ENCODE measurements at regions not wholly inside any gene's neighbourhood (a gene's known extent, or its start where the extent isn't known, plus 50 kb on each side); places are given as distances from the start of the nearest gene placed in this dataset.

DNA sequence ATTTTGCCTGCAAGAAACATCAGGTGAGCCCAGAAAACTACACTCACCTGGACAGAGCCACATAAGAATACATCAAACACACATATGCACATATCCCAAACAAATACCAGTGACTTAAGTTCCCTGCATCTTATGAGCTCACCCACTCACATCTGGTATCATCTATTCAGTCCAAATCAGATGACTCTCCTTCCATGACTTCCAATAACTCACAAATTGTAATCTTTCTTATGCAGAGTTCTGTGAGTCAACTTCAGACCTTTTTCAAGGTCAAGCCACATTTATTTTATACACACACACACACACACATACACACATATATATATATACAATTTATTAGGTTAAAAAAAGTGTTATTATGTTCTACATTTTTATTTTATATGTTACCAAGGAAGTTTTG lies 1711.9 kb upstream of the CDH9 start:
- H3K36me3 Mint-ChIP-seq (ENCODE audit: low read depth): no peaks in the 10 kb centered on the region
- intact Hi-C loops (cut with micrococcal nuclease): no loop called here
- H3K4me1 Mint-ChIP-seq (ENCODE audit: low read depth): no peaks in the 10 kb centered on the region
- DNase-seq: no peak
- no peaks in the 10 kb centered on the region for H3K27me3 Mint-ChIP-seq
- H3K27ac Mint-ChIP-seq: no peak overlapping the region
- TF ChIP-seq, protein P1, sequence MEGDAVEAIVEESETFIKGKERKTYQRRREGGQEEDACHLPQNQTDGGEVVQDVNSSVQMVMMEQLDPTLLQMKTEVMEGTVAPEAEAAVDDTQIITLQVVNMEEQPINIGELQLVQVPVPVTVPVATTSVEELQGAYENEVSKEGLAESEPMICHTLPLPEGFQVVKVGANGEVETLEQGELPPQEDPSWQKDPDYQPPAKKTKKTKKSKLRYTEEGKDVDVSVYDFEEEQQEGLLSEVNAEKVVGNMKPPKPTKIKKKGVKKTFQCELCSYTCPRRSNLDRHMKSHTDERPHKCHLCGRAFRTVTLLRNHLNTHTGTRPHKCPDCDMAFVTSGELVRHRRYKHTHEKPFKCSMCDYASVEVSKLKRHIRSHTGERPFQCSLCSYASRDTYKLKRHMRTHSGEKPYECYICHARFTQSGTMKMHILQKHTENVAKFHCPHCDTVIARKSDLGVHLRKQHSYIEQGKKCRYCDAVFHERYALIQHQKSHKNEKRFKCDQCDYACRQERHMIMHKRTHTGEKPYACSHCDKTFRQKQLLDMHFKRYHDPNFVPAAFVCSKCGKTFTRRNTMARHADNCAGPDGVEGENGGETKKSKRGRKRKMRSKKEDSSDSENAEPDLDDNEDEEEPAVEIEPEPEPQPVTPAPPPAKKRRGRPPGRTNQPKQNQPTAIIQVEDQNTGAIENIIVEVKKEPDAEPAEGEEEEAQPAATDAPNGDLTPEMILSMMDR (IDR thresholded peaks at IDR 0.05): no peak
- H3K9me3 Mint-ChIP-seq: peaks cover 13% of the 10 kb centered on the region
- no peak for ATAC-seq
- no peak overlapping the region for H3K4me3 Mint-ChIP-seq
- CTCF ChIA-PET: no interaction called here
- POLR2A ChIA-PET: no interaction called here

- TF ChIP-seq, protein P1 (IDR thresholded peaks at IDR 0.05): no peak
- CTCF ChIA-PET: no interaction called here
- Mint-ChIP-seq H3K4me1 (ENCODE audit: low read depth) (no peaks in the 10 kb centered on the region), H3K27me3 (no peaks in the 10 kb centered on the region), H3K27ac (no peak overlapping the region), H3K9me3 (peaks cover 12% of the 10 kb centered on the region), H3K36me3 (ENCODE audit: low read depth) (no peaks in the 10 kb centered on the region), H3K4me3 (no peak overlapping the region)
- POLR2A ChIA-PET: no interaction called here
- DNase-seq (no peak), ATAC-seq (no peak)
- intact Hi-C loops (cut with micrococcal nuclease): no loop called here
Measured at GRCh38 chr5:28748446-28748845, 1710.1 kb upstream of the CDH9 start.

DNA sequence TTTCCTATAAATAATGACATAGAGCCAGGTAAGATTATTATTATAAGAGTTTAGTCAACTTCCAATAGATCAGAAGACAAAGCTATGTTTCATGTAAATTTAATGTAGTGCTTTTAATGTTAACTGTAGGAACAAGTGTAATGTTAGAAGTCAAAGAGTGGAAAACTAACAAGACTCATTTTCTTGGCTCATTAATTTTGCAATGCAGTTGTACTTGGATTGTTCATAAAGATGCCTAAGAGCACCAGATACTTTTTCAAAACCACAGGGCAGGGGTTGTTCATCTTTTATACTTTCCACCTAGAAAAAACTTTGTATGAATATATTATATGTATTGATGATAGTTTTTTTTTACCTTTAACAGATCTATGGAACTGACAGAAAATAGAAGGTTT lies 1705.3 kb upstream of the CDH9 start:
- Mint-ChIP-seq H3K4me3 (no peak overlapping the region), H3K27ac (no peak overlapping the region), H3K36me3 (ENCODE audit: low read depth) (no peaks in the 10 kb centered on the region), H3K27me3 (no peaks in the 10 kb centered on the region), H3K4me1 (ENCODE audit: low read depth) (no peaks in the 10 kb centered on the region), H3K9me3 (peaks cover 13% of the 10 kb centered on the region)
- ATAC-seq: no peak
- POLR2A ChIA-PET: no interaction called here
- TF ChIP-seq, protein P1 (IDR thresholded peaks at IDR 0.05): no peak
- CTCF ChIA-PET: no interaction called here
- no peak for DNase-seq
- intact Hi-C loops (cut with micrococcal nuclease): no loop called here

GRCh38 chr5:28743025-28743715 lies 1704.8 kb upstream of the CDH9 start:
- TF ChIP-seq, protein P1 (IDR thresholded peaks at IDR 0.05): no peak
- no peak overlapping the region for H3K4me3 Mint-ChIP-seq
- POLR2A ChIA-PET: no interaction called here
- no peaks in the 10 kb centered on the region for H3K4me1 Mint-ChIP-seq (ENCODE audit: low read depth)
- no peak for DNase-seq
- peaks cover 12% of the 10 kb centered on the region for H3K9me3 Mint-ChIP-seq
- no peaks in the 10 kb centered on the region for H3K36me3 Mint-ChIP-seq (ENCODE audit: low read depth)
- intact Hi-C loops (cut with micrococcal nuclease): no loop called here
- no peak for ATAC-seq
- H3K27ac Mint-ChIP-seq: no peak overlapping the region
- CTCF ChIA-PET: no interaction called here
- no peaks in the 10 kb centered on the region for H3K27me3 Mint-ChIP-seq

GRCh38 chr5:28737682-28738081 lies 1699.3 kb upstream of the CDH9 start:
- ATAC-seq: no peak
- no peak overlapping the region for H3K4me3 Mint-ChIP-seq
- no peak overlapping the region for H3K27ac Mint-ChIP-seq
- H3K9me3 Mint-ChIP-seq: peaks cover 18% of the 10 kb centered on the region
- H3K4me1 Mint-ChIP-seq (ENCODE audit: low read depth): no peaks in the 10 kb centered on the region
- intact Hi-C loops (cut with micrococcal nuclease): no loop called here
- H3K36me3 Mint-ChIP-seq (ENCODE audit: low read depth): no peaks in the 10 kb centered on the region
- no peak for DNase-seq
- no peaks in the 10 kb centered on the region for H3K27me3 Mint-ChIP-seq
- POLR2A ChIA-PET: no interaction called here
- CTCF ChIA-PET: no interaction called here
- TF ChIP-seq, protein P1 (IDR thresholded peaks at IDR 0.05): no peak
